ENCODE measurements at regions not wholly inside any gene's neighbourhood (a gene's known extent, or its start where the extent isn't known, plus 50 kb on each side); places are given as distances from the start of the nearest gene placed in this dataset.

GRCh38 chr21:31550070-31550469 is 109.4 kb upstream of the SOD1 start:
- no peak for TF ChIP-seq POLR2A (IDR thresholded peaks at IDR 0.05; ENCODE audit: low read length)
- no peak for TF ChIP-seq GATA1 (IDR thresholded peaks at IDR 0.05; ENCODE audit: low read depth, low read length)

Data from erythroblast (primary cell).